ENCODE measurements at regions not wholly inside any gene's neighbourhood (a gene's known extent, or its start where the extent isn't known, plus 50 kb on each side); places are given as distances from the start of the nearest gene placed in this dataset.
"Not testable (repeated sequence)": the region's sequence is repeated elsewhere in the genome, so short reads cannot be mapped to it uniquely, and the experiment has no call there.

- no peak for DNase-seq
These were observed 156.5 kb upstream of the L3MBTL4 start for GRCh38 chr18:6571239-6571602.

GRCh38 chr18:6572192-6572591 lies 157.3 kb upstream of the ARHGAP28 start:
- DNase-seq, result not testable (repeated sequence)

GRCh38 chr18:6574631-6575030 lies 154.9 kb upstream of the ARHGAP28 start:
- no peak for DNase-seq

GRCh38 chr18:6575908-6576307 lies 153.6 kb upstream of the ARHGAP28 start:
- DNase-seq, result no peak

- DNase-seq, result no peak
These were observed 152.7 kb upstream of the ARHGAP28 start for GRCh38 chr18:6576718-6577375.

- DNase-seq, result no peak
These were observed 150.8 kb upstream of the ARHGAP28 start for GRCh38 chr18:6578686-6579085.

- DNase-seq, result no peak
These were observed 150.0 kb upstream of the ARHGAP28 start for GRCh38 chr18:6579486-6579885.

- DNase-seq, result no peak
These were observed 149.1 kb upstream of the ARHGAP28 start for GRCh38 chr18:6580401-6580800.

GRCh38 chr18:6589923-6590322 lies 139.6 kb upstream of the ARHGAP28 start:
- peak; percentile 61 for DNase-seq

GRCh38 chr18:6590326-6590725 lies 139.2 kb upstream of the ARHGAP28 start:
- DNase-seq, result peak; percentile 28

GRCh38 chr18:6591491-6591890 lies 138.0 kb upstream of the ARHGAP28 start:
- DNase-seq, result peak; percentile 72

- no peak for DNase-seq
These were observed 137.0 kb upstream of the ARHGAP28 start for GRCh38 chr18:6592522-6592921.

GRCh38 chr18:6593142-6593885 lies 136.2 kb upstream of the ARHGAP28 start:
- DNase-seq, result peak; percentile 42

GRCh38 chr18:6595666-6596065 lies 133.8 kb upstream of the ARHGAP28 start:
- no peak for DNase-seq

- DNase-seq, result no peak
These were observed 130.9 kb upstream of the ARHGAP28 start for GRCh38 chr18:6598657-6599056.

- no peak for DNase-seq
These were observed 128.8 kb upstream of the ARHGAP28 start for GRCh38 chr18:6600667-6601167.

GRCh38 chr18:6601241-6601640 lies 128.3 kb upstream of the ARHGAP28 start:
- DNase-seq, result no peak

GRCh38 chr18:6602365-6602764 lies 127.2 kb upstream of the ARHGAP28 start:
- no peak for DNase-seq

- no peak for DNase-seq
These were observed 125.0 kb upstream of the ARHGAP28 start for GRCh38 chr18:6604573-6604941.

GRCh38 chr18:6605115-6605869 lies 124.2 kb upstream of the ARHGAP28 start:
- peak; percentile 53 for DNase-seq

GRCh38 chr18:6606411-6607085 lies 123.0 kb upstream of the ARHGAP28 start:
- no peak for DNase-seq

- DNase-seq, result no peak
These were observed 122.2 kb upstream of the ARHGAP28 start for GRCh38 chr18:6607343-6607742.

All from fibroblast of skin of scalp (primary cell).